Liver (tissue), 3 donors: ENCODE measurements at regions not wholly inside any gene's neighbourhood (a gene's known extent, or its start where the extent isn't known, plus 50 kb on each side); places are given as distances from the start of the nearest gene placed in this dataset.

ENCODE experiments used
- CTCF ChIP-seq: fragments of 150-350 bp; IDR thresholded peaks from 2 replicates; pipeline ENCODE4 v1.5.1; 2017; ENCODE audit warnings: improper control_type of control experiment, low read depth, low read length; ENCODE audit not compliant: missing input control
- GABPA ChIP-seq, 2 donors: IDR thresholded peaks in 1 of 2; conservative IDR thresholded peaks in 1 of 2; 2 replicates each; pipeline ENCODE4 v1.6.1; 2016; ENCODE audit warnings: antibody characterized with exemption in 2 of 2, mild to moderate bottlenecking in 1 of 2, moderate library complexity in 1 of 2
- JUND ChIP-seq, 2 donors: IDR thresholded peaks; 2 replicates each; pipeline ENCODE4 v1.6.1; 2016; ENCODE audit warnings: antibody characterized with exemption in 2 of 2
- REST ChIP-seq: IDR thresholded peaks from 2 replicates; pipeline ENCODE4 v1.6.1; 2016; ENCODE audit warnings: antibody characterized with exemption, mild to moderate bottlenecking
- donor health status: healthy.
- donor health status: healthy.

GRCh38 chr13:107927557-107927956 is 287.8 kb downstream of the LIG4 start:
- no peak for TF ChIP-seq CTCF
- no peak for TF ChIP-seq JUND (IDR thresholded peaks at IDR 0.05)
- no peak for TF ChIP-seq GABPA (IDR thresholded peaks at IDR 0.05 in 1 of 2, conservative IDR thresholded peaks at IDR 0.05 in 1 of 2)
- TF ChIP-seq REST = no peak
